Panc1 (cell line): ENCODE measurements at regions not wholly inside any gene's neighbourhood (a gene's known extent, or its start where the extent isn't known, plus 50 kb on each side); places are given as distances from the start of the nearest gene placed in this dataset.

Source experiments
- ATAC-seq: fragments of 200-7000 bp; cut with Tn5 transposase; 2 replicates; pipeline ENCODE4 v1.9.1; 2020; ENCODE audit warnings: mild to moderate bottlenecking, moderate library complexity
- BruUV-seq: library from RNA; stranded (reverse); fragments of 400-500 nt; replicated peaks from 2 replicates; lab custom pipeline; 2021; lab: Mats Ljungman, UMichigan
- CTCF ChIA-PET: fragments of 300-600 bp; sonication (Branson Sonifier 250); formaldehyde crosslinking; loops from one replicate; lab custom pipeline; 2022; ENCODE audit warnings: antibody characterized with exemption; lab: Charles Lee
- POLR2A ChIA-PET: fragments of 300-600 bp; sonication (Branson Sonifier 250); formaldehyde crosslinking; loops from one replicate; lab custom pipeline; 2022; ENCODE audit warnings: antibody characterized with exemption; lab: Charles Lee
- DNase-seq: peaks from one replicate; pipeline ENCODE4 v3.0.0-alpha.2; 2010; ENCODE audit warnings: low read depth, low spot score
- H3K27ac ChIP-seq: 2 replicates; pipeline ENCODE4 v1.5.1; 2011; ENCODE audit warnings: mild to moderate bottlenecking, low read length, inconsistent platforms
- H3K27me3 ChIP-seq: fragments of 200-500 bp; sonication (Bioruptor generic); 2 replicates; pipeline ENCODE4 v1.6.0; 2014; ENCODE audit warnings: low read length, inconsistent platforms; ENCODE audit not compliant: control insufficient read depth, insufficient read depth
- H3K36me3 ChIP-seq: fragments of 200-500 bp; sonication (Bioruptor generic); 2 replicates; pipeline ENCODE4 v1.5.1; 2014; ENCODE audit warnings: inconsistent platforms, mild to moderate bottlenecking, low read length, moderate library complexity; ENCODE audit not compliant: control insufficient read depth, insufficient read depth
- H3K4me1 ChIP-seq: 2 replicates; pipeline ENCODE4 v1.5.1; 2011; ENCODE audit warnings: inconsistent platforms, mild to moderate bottlenecking, low read length, moderate library complexity; ENCODE audit not compliant: control insufficient read depth, insufficient read depth
- H3K4me3 ChIP-seq, 2 experiments: 2 replicates each; pipeline ENCODE4 v1.5.1; 2011 to 2012; ENCODE audit warnings: low read depth in 2 of 2, low read length in 2 of 2, mild to moderate bottlenecking in 2 of 2, inconsistent platforms in 1 of 2, moderate library complexity in 1 of 2
- H3K9me3 ChIP-seq: fragments of 200-500 bp; sonication (Bioruptor generic); 2 replicates; pipeline ENCODE4 v1.5.1; 2014; ENCODE audit warnings: low read depth, mild to moderate bottlenecking, inconsistent platforms, low read length, moderate library complexity; ENCODE audit not compliant: control insufficient read depth, insufficient read depth
- CTCF ChIP-seq: fragments of 450-650 bp; IDR thresholded peaks from 2 replicates; pipeline ENCODE4 v1.5.1; 2017; ENCODE audit warnings: mild to moderate bottlenecking
- POLR2AphosphoS5 ChIP-seq: IDR thresholded peaks from 2 replicates; pipeline ENCODE4 v1.6.1; 2012; ENCODE audit warnings: mild to moderate bottlenecking, low read depth, low read length, moderate library complexity
- REST ChIP-seq, 2 experiments: IDR thresholded peaks; 2 replicates each; pipeline ENCODE4 v1.6.1; 2011 to 2012; ENCODE audit warnings: low read depth in 2 of 2, control low read depth in 1 of 2, low read length in 1 of 2, mild to moderate bottlenecking in 1 of 2, moderate library complexity in 1 of 2; ENCODE audit not compliant: insufficient read depth in 1 of 2
- SIN3A ChIP-seq: IDR thresholded peaks from 2 replicates; pipeline ENCODE4 v1.6.1; 2012; ENCODE audit warnings: low read depth, mild to moderate bottlenecking, low read length, moderate library complexity, borderline replicate concordance; ENCODE audit not compliant: insufficient read depth
- TCF7L2 ChIP-seq: IDR thresholded peaks from 2 replicates; pipeline ENCODE4 v1.6.1; 2011; ENCODE audit warnings: mild to moderate bottlenecking, low read depth, low read length, inconsistent platforms
- in situ Hi-C: cut with HindIII; loops from 2 replicates; pipeline ENCODE4 v1.10.0; 2016; ENCODE audit warnings: low sequenced_read_pairs, low pct_unique_long_range_greater_than_20kb
- intact Hi-C: fragments of 100-400 bp; cut with micrococcal nuclease; formaldehyde crosslinking; loops from one replicate; pipeline ENCODE4 v1.10.0; 2022; ENCODE audit not compliant: unreplicated experiment

GRCh38 chr10:36183726-36184125 is 541.6 kb upstream of the FZD8 start:
- Histone ChIP-seq H3K4me1 (no peaks in the 10 kb centered on the region), H3K9me3 (no peaks in the 10 kb centered on the region), H3K36me3 (no peaks in the 10 kb centered on the region), H3K27ac (no peak overlapping the region), H3K4me3 (no peak overlapping the region), H3K27me3 (no peaks in the 10 kb centered on the region)
- DNase-seq: no peak
- in situ Hi-C loops: no loop called here
- BruUV-seq: no TSS peak
- ATAC-seq: no peak
- ChIA-PET POLR2A (interaction anchor here (0.6 kb wide), 1 partner anchor 539 kb away, joined by 3 read pairs; no protein-coding TSS in a partner anchor), CTCF (no interaction called here)
- intact Hi-C loops: no loop called here
- TF ChIP-seq SIN3A (no peak), TCF7L2 (no peak), CTCF (no peak), POLR2AphosphoS5 (no peak), REST (IDR thresholded peaks at IDR 0.05; ENCODE audit: insufficient read depth in 1 of 2, low read depth in 2 of 2, low read length in 1 of 2) (no peak)

- in situ Hi-C loops (no loop called here), intact Hi-C loops (no loop called here)
- Histone ChIP-seq H3K36me3 (no peaks in the 10 kb centered on the region), H3K27ac (no peak overlapping the region), H3K4me1 (no peaks in the 10 kb centered on the region), H3K9me3 (no peaks in the 10 kb centered on the region), H3K27me3 (no peaks in the 10 kb centered on the region), H3K4me3 (no peak overlapping the region)
- POLR2A ChIA-PET: no interaction called here
- ATAC-seq: no peak
- TF ChIP-seq POLR2AphosphoS5: no peak
- no peak for TF ChIP-seq SIN3A
- no peak for TF ChIP-seq TCF7L2
- no peak for TF ChIP-seq REST (IDR thresholded peaks at IDR 0.05; ENCODE audit: insufficient read depth in 1 of 2, low read depth in 2 of 2, low read length in 1 of 2)
- no peak for TF ChIP-seq CTCF
- no TSS peak for BruUV-seq
- CTCF ChIA-PET: no interaction called here
- DNase-seq: no peak
These were observed 541.0 kb upstream of the FZD8 start for GRCh38 chr10:36183056-36183455.
